SJCRH30 (cell line): ENCODE measurements at regions not wholly inside any gene's neighbourhood (a gene's known extent, or its start where the extent isn't known, plus 50 kb on each side); places are given as distances from the start of the nearest gene placed in this dataset.

Experiments used
- DNase-seq, 2 experiments: peaks; one replicate each; pipeline ENCODE4 v3.0.0-alpha.2; 2015 to 2020
- H3K27ac ChIP-seq: fragments of 250-450 bp; sonication (Bioruptor Pico); 2 replicates; pipeline ENCODE4 v1.5.1; 2020; ENCODE audit warnings: mild to moderate bottlenecking, moderate library complexity
- H3K27me3 ChIP-seq: fragments of 250-450 bp; sonication (Bioruptor Pico); 2 replicates; pipeline ENCODE4 v1.5.1; 2020; ENCODE audit warnings: mild to moderate bottlenecking, moderate library complexity
- H3K36me3 ChIP-seq: fragments of 250-450 bp; sonication (Bioruptor Pico); 2 replicates; pipeline ENCODE4 v1.5.1; 2020; ENCODE audit warnings: mild to moderate bottlenecking, moderate library complexity
- H3K4me1 ChIP-seq: fragments of 250-450 bp; sonication (Bioruptor Pico); 2 replicates; pipeline ENCODE4 v1.5.1; 2020; ENCODE audit warnings: mild to moderate bottlenecking, moderate library complexity
- H3K4me3 ChIP-seq: fragments of 250-450 bp; sonication (Bioruptor Pico); 2 replicates; pipeline ENCODE4 v1.5.1; 2020; ENCODE audit warnings: mild to moderate bottlenecking, moderate library complexity
- H3K9me3 ChIP-seq: fragments of 250-450 bp; sonication (Bioruptor Pico); replicated peaks from 2 replicates; pipeline ENCODE4 v1.5.1; 2020; ENCODE audit warnings: mild to moderate bottlenecking, moderate library complexity

GRCh38 chr15:25624504-25625177 lies 185.8 kb upstream of the UBE3A start:
- H3K4me1 ChIP-seq: peaks cover 7% of the 10 kb centered on the region
- no peaks in the 10 kb centered on the region for H3K9me3 ChIP-seq
- no peaks in the 10 kb centered on the region for H3K27me3 ChIP-seq
- H3K4me3 ChIP-seq: no peak overlapping the region
- H3K27ac ChIP-seq: peak overlapping the region; percentile 5; the same call in 1 of the 2 replicates
- peak; percentile 50 to 51 for DNase-seq
- no peaks in the 10 kb centered on the region for H3K36me3 ChIP-seq

- H3K27ac ChIP-seq: no peak overlapping the region
- DNase-seq: no peak
- H3K9me3 ChIP-seq: no peaks in the 10 kb centered on the region
- H3K27me3 ChIP-seq: no peaks in the 10 kb centered on the region
- no peaks in the 10 kb centered on the region for H3K36me3 ChIP-seq
- H3K4me3 ChIP-seq: no peak overlapping the region
- H3K4me1 ChIP-seq: peaks cover 7% of the 10 kb centered on the region
Measured at GRCh38 chr15:25623708-25624107, 184.9 kb upstream of the UBE3A start.

- Histone ChIP-seq H3K36me3 (no peaks in the 10 kb centered on the region), H3K4me3 (no peak overlapping the region), H3K9me3 (no peaks in the 10 kb centered on the region), H3K27ac (no peak overlapping the region), H3K27me3 (no peaks in the 10 kb centered on the region), H3K4me1 (peaks cover 7% of the 10 kb centered on the region)
- no peak for DNase-seq
Measured at GRCh38 chr15:25620466-25620865, 181.6 kb upstream of the UBE3A start.

- H3K27me3 ChIP-seq: no peaks in the 10 kb centered on the region
- H3K9me3 ChIP-seq: no peaks in the 10 kb centered on the region
- no peaks in the 10 kb centered on the region for H3K36me3 ChIP-seq
- DNase-seq: no peak
- H3K27ac ChIP-seq: no peak overlapping the region
- peaks cover 3% of the 10 kb centered on the region for H3K4me1 ChIP-seq
- H3K4me3 ChIP-seq: no peak overlapping the region
Measured at GRCh38 chr15:25619761-25620160, 180.9 kb upstream of the UBE3A start.

- DNase-seq: no peak
- no peak overlapping the region for H3K27ac ChIP-seq
- no peaks in the 10 kb centered on the region for H3K9me3 ChIP-seq
- H3K27me3 ChIP-seq: no peaks in the 10 kb centered on the region
- H3K36me3 ChIP-seq: no peaks in the 10 kb centered on the region
- H3K4me3 ChIP-seq: no peak overlapping the region
- no peaks in the 10 kb centered on the region for H3K4me1 ChIP-seq
Measured at GRCh38 chr15:25619076-25619475, 180.3 kb upstream of the UBE3A start.

- Histone ChIP-seq H3K27me3 (no peaks in the 10 kb centered on the region), H3K4me1 (no peaks in the 10 kb centered on the region), H3K36me3 (no peaks in the 10 kb centered on the region), H3K9me3 (no peaks in the 10 kb centered on the region), H3K27ac (no peak overlapping the region), H3K4me3 (no peak overlapping the region)
- no peak for DNase-seq
Measured at GRCh38 chr15:25618161-25618560, 179.3 kb upstream of the UBE3A start.

- no peak for DNase-seq
- H3K27ac ChIP-seq: no peak overlapping the region
- H3K4me1 ChIP-seq: no peaks in the 10 kb centered on the region
- no peaks in the 10 kb centered on the region for H3K9me3 ChIP-seq
- H3K27me3 ChIP-seq: no peaks in the 10 kb centered on the region
- H3K36me3 ChIP-seq: no peaks in the 10 kb centered on the region
- no peak overlapping the region for H3K4me3 ChIP-seq
Measured at GRCh38 chr15:25616471-25616870, 177.6 kb upstream of the UBE3A start.

DNA sequence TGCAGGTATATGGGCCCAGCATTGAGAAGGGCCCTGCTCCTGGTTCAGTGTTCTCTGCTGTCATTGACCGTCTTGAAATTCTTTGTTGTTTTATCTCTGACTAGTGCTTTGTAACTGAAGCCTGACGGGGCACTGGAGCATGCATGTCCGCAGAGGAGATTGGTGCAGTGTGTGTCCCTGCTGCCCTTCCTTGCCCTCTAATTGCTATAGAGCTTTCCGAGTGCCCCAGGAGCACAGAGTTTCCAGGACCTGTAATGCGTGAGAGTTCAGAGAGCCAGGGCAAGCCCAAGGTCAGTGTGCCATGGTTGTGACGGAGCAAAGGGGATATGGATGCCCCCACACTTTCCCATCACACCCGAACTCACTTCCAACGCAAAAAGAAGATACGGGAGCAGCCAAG lies 174.3 kb upstream of the UBE3A start:
- Histone ChIP-seq H3K36me3 (no peaks in the 10 kb centered on the region), H3K4me3 (no peak overlapping the region), H3K4me1 (no peaks in the 10 kb centered on the region), H3K27ac (no peak overlapping the region), H3K27me3 (no peaks in the 10 kb centered on the region), H3K9me3 (no peaks in the 10 kb centered on the region)
- DNase-seq: no peak

- Histone ChIP-seq H3K4me1 (no peaks in the 10 kb centered on the region), H3K27me3 (no peaks in the 10 kb centered on the region), H3K9me3 (no peaks in the 10 kb centered on the region), H3K36me3 (no peaks in the 10 kb centered on the region), H3K27ac (no peak overlapping the region), H3K4me3 (no peak overlapping the region)
- DNase-seq: peak in 1 of 2 experiments; percentile 26
Measured at GRCh38 chr15:25611603-25612002, 172.8 kb upstream of the UBE3A start.

DNA sequence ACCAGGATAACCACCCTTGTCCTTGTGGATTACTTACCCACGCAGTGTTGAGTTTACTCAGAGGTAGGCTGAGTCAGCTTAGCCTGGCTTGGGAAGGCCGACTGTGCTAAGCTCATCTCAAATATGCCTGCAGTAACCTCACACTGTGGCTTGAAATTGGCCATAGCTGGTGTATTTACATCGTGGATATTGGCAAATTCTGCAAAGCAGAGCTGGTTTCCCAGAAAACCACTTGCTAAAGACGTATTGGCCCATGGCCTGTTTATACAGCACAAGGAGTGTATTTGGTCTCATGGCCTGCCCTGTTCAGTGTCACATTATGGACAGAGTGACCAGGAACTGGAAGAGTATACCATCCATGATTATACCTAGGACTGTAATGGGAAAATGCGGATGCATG lies 170.5 kb upstream of the UBE3A start:
- H3K4me1 ChIP-seq: no peaks in the 10 kb centered on the region
- H3K4me3 ChIP-seq: no peak overlapping the region
- H3K36me3 ChIP-seq: no peaks in the 10 kb centered on the region
- H3K27ac ChIP-seq: no peak overlapping the region
- H3K27me3 ChIP-seq: no peaks in the 10 kb centered on the region
- no peaks in the 10 kb centered on the region for H3K9me3 ChIP-seq
- no peak for DNase-seq

GRCh38 chr15:25608926-25609325 lies 170.1 kb upstream of the UBE3A start:
- no peaks in the 10 kb centered on the region for H3K36me3 ChIP-seq

GRCh38 chr15:25605151-25605550 lies 166.3 kb upstream of the UBE3A start:
- H3K4me1 ChIP-seq: no peaks in the 10 kb centered on the region
- H3K27ac ChIP-seq: no peak overlapping the region
- DNase-seq: no peak
- no peak overlapping the region for H3K4me3 ChIP-seq
- no peaks in the 10 kb centered on the region for H3K27me3 ChIP-seq
- H3K9me3 ChIP-seq: no peaks in the 10 kb centered on the region
- H3K36me3 ChIP-seq: no peaks in the 10 kb centered on the region

More at GRCh38 chr15:25608926-25609325, 170.1 kb upstream of the UBE3A start:
- no peak overlapping the region for H3K27ac ChIP-seq
- no peaks in the 10 kb centered on the region for H3K9me3 ChIP-seq
- DNase-seq: no peak
- H3K27me3 ChIP-seq: no peaks in the 10 kb centered on the region
- H3K4me1 ChIP-seq: no peaks in the 10 kb centered on the region
- no peak overlapping the region for H3K4me3 ChIP-seq

DNA sequence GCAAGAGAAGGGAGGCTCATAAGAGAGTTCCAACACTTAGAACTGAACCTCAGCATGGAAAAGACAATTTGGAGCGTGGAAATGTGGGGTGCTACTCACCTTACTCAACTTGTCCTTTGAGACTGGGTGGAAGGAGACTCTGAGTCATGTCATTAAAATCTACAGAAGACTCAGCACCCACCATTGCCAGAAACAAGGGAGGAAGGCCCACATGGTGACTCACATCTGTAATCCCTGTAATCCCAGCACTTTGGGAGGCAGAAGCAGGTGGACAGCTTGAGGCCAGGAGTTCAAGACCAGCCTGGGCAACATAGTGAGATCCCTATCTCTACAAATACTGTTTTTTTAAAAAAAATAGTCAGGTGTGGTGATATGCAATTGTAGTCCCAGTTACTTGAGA lies 161.9 kb upstream of the UBE3A start:
- H3K4me3 ChIP-seq: no peak overlapping the region
- no peak for DNase-seq
- H3K27ac ChIP-seq: no peak overlapping the region
- no peaks in the 10 kb centered on the region for H3K27me3 ChIP-seq
- H3K9me3 ChIP-seq: no peaks in the 10 kb centered on the region
- no peaks in the 10 kb centered on the region for H3K4me1 ChIP-seq
- no peaks in the 10 kb centered on the region for H3K36me3 ChIP-seq

GRCh38 chr15:25597571-25597970 lies 158.7 kb upstream of the UBE3A start:
- Histone ChIP-seq H3K27ac (no peak overlapping the region), H3K4me3 (no peak overlapping the region)

DNA sequence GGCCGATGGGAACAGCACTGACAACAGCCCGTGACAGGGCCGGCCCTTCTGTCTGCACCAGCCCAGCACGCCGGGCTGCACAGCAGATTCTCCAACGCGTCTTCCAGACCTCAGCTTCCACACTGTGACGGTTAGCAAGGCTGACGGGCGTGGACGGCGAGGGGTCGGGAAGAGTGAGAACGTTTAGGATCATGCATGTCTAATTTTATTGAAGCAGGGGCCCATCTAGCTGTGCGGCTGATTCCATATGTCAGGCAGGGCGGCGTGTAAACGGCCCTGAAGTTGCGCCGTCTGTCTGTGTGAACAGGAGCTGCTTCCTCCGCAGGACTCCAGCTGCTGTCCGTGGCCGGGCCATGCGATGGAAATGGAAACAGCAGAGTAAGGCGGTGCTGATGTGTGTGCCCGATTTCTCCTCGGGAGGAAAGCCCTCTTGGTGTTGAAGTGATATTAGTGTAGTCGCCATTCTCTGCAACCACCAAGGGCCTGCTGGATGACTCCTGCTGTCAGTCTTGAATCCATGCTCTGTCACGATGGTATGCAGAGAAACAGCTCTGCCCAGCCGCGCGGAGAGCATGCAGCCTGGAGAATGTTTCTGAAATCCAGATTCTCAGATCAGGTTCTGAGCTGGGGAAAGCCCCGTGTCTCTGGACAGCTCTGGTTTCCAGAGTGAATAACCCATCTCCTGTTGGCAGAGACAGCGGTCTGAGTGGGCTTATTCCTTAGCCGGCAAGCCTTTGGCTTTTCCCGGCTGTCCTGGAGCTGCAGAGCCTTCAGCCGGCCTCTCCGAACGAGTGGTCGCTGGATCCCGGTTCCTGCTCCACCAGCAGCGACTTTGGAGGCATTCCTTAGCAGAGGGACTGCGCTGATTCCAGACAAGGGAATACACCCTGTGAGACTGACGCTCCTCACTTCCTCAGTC lies 158.1 kb upstream of the UBE3A start:
- Histone ChIP-seq H3K27me3 (no peaks in the 10 kb centered on the region), H3K4me3 (peak overlapping the region; percentile 11; the same call in 1 of the 2 replicates), H3K4me1 (no peaks in the 10 kb centered on the region), H3K36me3 (no peaks in the 10 kb centered on the region), H3K27ac (no peak overlapping the region), H3K9me3 (no peaks in the 10 kb centered on the region)
- peak in 1 of 2 experiments; percentile 14 for DNase-seq

More at GRCh38 chr15:25597571-25597970, 158.7 kb upstream of the UBE3A start:
- no peaks in the 10 kb centered on the region for H3K27me3 ChIP-seq
- no peak for DNase-seq
- H3K36me3 ChIP-seq: no peaks in the 10 kb centered on the region
- H3K4me1 ChIP-seq: no peaks in the 10 kb centered on the region
- no peaks in the 10 kb centered on the region for H3K9me3 ChIP-seq
